GM23338 (cell line): ENCODE measurements at regions not wholly inside any gene's neighbourhood (a gene's known extent, or its start where the extent isn't known, plus 50 kb on each side); places are given as distances from the start of the nearest gene placed in this dataset.

Experiments
- ATAC-seq: fragments of 200-7000 bp; cut with Tn5 transposase; 3 replicates; pipeline ENCODE4 v1.9.1; 2020
- DNase-seq: peaks from one replicate; pipeline ENCODE4 v3.0.0-alpha.2; 2015; ENCODE audit warnings: low spot score
- H2AFZ ChIP-seq: fragments of 200-600 bp; sonication (generic); 2 replicates; pipeline ENCODE4 v1.8.0; 2016; ENCODE audit warnings: antibody characterized with exemption, mild to moderate bottlenecking, moderate library complexity
- H3F3A ChIP-seq: fragments of 200-600 bp; sonication (generic); replicated peaks from 2 replicates; pipeline ENCODE4 v1.8.0; 2017; ENCODE audit warnings: antibody characterized with exemption, mixed run types, low read depth
- H3K27ac ChIP-seq: fragments of 200-600 bp; sonication (generic); 2 replicates; pipeline ENCODE4 v1.6.1; 2016; ENCODE audit warnings: low read depth
- H3K27me3 ChIP-seq: fragments of 200-600 bp; sonication (generic); 2 replicates; pipeline ENCODE4 v1.8.0; 2016; ENCODE audit warnings: mild to moderate bottlenecking, mixed run types, moderate library complexity; ENCODE audit not compliant: insufficient read depth
- H3K36me3 ChIP-seq: fragments of 200-600 bp; sonication (generic); 2 replicates; pipeline ENCODE4 v1.8.0; 2016; ENCODE audit warnings: mild to moderate bottlenecking; ENCODE audit not compliant: insufficient read depth
- H3K4me1 ChIP-seq: fragments of 200-600 bp; sonication (generic); 2 replicates; pipeline ENCODE4 v1.8.0; 2016; ENCODE audit warnings: mild to moderate bottlenecking, moderate library complexity; ENCODE audit not compliant: insufficient read depth
- H3K4me2 ChIP-seq: fragments of 200-600 bp; sonication (generic); 2 replicates; pipeline ENCODE4 v1.7.1; 2017; ENCODE audit warnings: mixed run types
- H3K4me3 ChIP-seq: fragments of 200-600 bp; sonication (generic); 2 replicates; pipeline ENCODE4 v1.6.1; 2016; ENCODE audit warnings: mixed run types
- H3K79me2 ChIP-seq: fragments of 200-600 bp; sonication (generic); replicated peaks from 2 replicates; pipeline ENCODE4 v1.8.0; 2017; ENCODE audit warnings: mild to moderate bottlenecking; ENCODE audit not compliant: insufficient read depth
- H3K9me2 ChIP-seq: fragments of 200-600 bp; sonication (generic); 2 replicates; pipeline ENCODE4 v1.8.0; 2017; ENCODE audit not compliant: insufficient read depth
- H4K20me1 ChIP-seq: fragments of 200-600 bp; sonication (generic); replicated peaks from 2 replicates; pipeline ENCODE4 v1.8.0; 2017; ENCODE audit warnings: mild to moderate bottlenecking; ENCODE audit not compliant: insufficient read depth
- H3K27ac Mint-ChIP-seq: 2 replicates; pipeline ENCODE4 v1.8.0; 2020; ENCODE audit warnings: inconsistent platforms, mild to moderate bottlenecking, moderate library complexity, mixed read lengths
- H3K27me3 Mint-ChIP-seq: 3 replicates; pipeline ENCODE4 v1.8.0; 2022; ENCODE audit warnings: low read depth, mild to moderate bottlenecking, moderate library complexity, mixed read lengths, inconsistent platforms; ENCODE audit not compliant: insufficient read depth, poor library complexity
- H3K36me3 Mint-ChIP-seq: 3 replicates; pipeline ENCODE4 v1.8.0; 2021; ENCODE audit warnings: low read depth, mild to moderate bottlenecking, inconsistent platforms, moderate library complexity, mixed read lengths
- H3K4me1 Mint-ChIP-seq: 3 replicates; pipeline ENCODE4 v1.8.0; 2020; ENCODE audit warnings: mild to moderate bottlenecking, inconsistent platforms, mixed read lengths
- H3K4me3 Mint-ChIP-seq: 3 replicates; pipeline ENCODE4 v1.8.0; 2021; ENCODE audit warnings: moderate library complexity, mild to moderate bottlenecking, inconsistent platforms, mixed read lengths
- H3K9me3 Mint-ChIP-seq: 3 replicates; pipeline ENCODE4 v1.8.0; 2020; ENCODE audit warnings: moderate library complexity, mild to moderate bottlenecking, inconsistent platforms, mixed read lengths
- CREB1 ChIP-seq: fragments of 250-450 bp; sonication (Bioruptor Pico); IDR thresholded peaks from 2 replicates; pipeline ENCODE4 v1.5.0; 2020; ENCODE audit warnings: low read depth, mild to moderate bottlenecking, moderate library complexity
- ETS1 ChIP-seq: IDR thresholded peaks from 2 replicates; pipeline ENCODE4 v1.6.1; 2016; ENCODE audit warnings: antibody characterized with exemption
- EZH2 ChIP-seq: fragments of 200-600 bp; sonication (generic); IDR thresholded peaks from one replicate; pipeline ENCODE4 v1.8.0; 2017; ENCODE audit warnings: antibody characterized with exemption, mild to moderate bottlenecking, low read depth; ENCODE audit not compliant: unreplicated experiment
- EZH2phosphoT487 ChIP-seq: fragments of 200-600 bp; sonication (generic); IDR thresholded peaks from one replicate; pipeline ENCODE4 v1.8.1; 2018; ENCODE audit warnings: antibody characterized with exemption; ENCODE audit not compliant: unreplicated experiment
- JUNB ChIP-seq: IDR thresholded peaks from one replicate; pipeline ENCODE4 v1.6.1; 2016; ENCODE audit warnings: antibody characterized with exemption; ENCODE audit not compliant: unreplicated experiment
- NANOG ChIP-seq: IDR thresholded peaks from 2 replicates; pipeline ENCODE4 v1.6.1; 2016; ENCODE audit warnings: antibody characterized with exemption, borderline replicate concordance
- POLR2AphosphoS5 ChIP-seq: IDR thresholded peaks from 2 replicates; pipeline ENCODE4 v1.6.1; 2016; ENCODE audit warnings: antibody characterized with exemption, low read depth
- STAT1 ChIP-seq: IDR thresholded peaks from one replicate; pipeline ENCODE4 v1.6.1; 2016; ENCODE audit warnings: antibody characterized with exemption; ENCODE audit not compliant: unreplicated experiment
- ZNF114 ChIP-seq: fragments of 250-450 bp; sonication (Bioruptor Pico); IDR thresholded peaks from 2 replicates; pipeline ENCODE4 v1.5.0; 2020; ENCODE audit warnings: mild to moderate bottlenecking, moderate library complexity
- ZNF331 ChIP-seq: fragments of 250-450 bp; sonication (Bioruptor Pico); IDR thresholded peaks from 2 replicates; pipeline ENCODE4 v1.5.0; 2020; ENCODE audit warnings: low read depth, mild to moderate bottlenecking, moderate library complexity
- ZNF462 ChIP-seq: fragments of 250-450 bp; sonication (Bioruptor Pico); IDR thresholded peaks from 2 replicates; pipeline ENCODE4 v1.5.0; 2020; ENCODE audit warnings: mild to moderate bottlenecking, moderate library complexity
- TF ChIP-seq, protein P1 (sequence below), 2 experiments: fragments of 200-600 bp in 1 of 2; sonication (generic) in 1 of 2; conservative IDR thresholded peaks; 2 replicates each; pipeline versions ENCODE4 v1.5.1 to v1.6.1; 2016 to 2017; ENCODE audit warnings: antibody characterized with exemption in 2 of 2, low read depth in 2 of 2, mild to moderate bottlenecking in 2 of 2, moderate library complexity in 1 of 2
- TF ChIP-seq, protein P2 (sequence below): IDR thresholded peaks from one replicate; pipeline ENCODE4 v1.6.1; 2018; ENCODE audit warnings: antibody characterized with exemption; ENCODE audit not compliant: unreplicated experiment

GRCh38 chr15:94099574-94099960, 131.8 kb upstream of the MCTP2 start:
- DNase-seq (no peak), ATAC-seq (no peak)
- H3K36me3 ChIP-seq: no peaks in the 10 kb centered on the region
- H3K27me3 ChIP-seq: no peaks in the 10 kb centered on the region
- no peaks in the 10 kb centered on the region for H3K4me1 ChIP-seq
- no peak overlapping the region for H3K4me2 ChIP-seq
- no peaks in the 10 kb centered on the region for H3K27me3 Mint-ChIP-seq
- no peaks in the 10 kb centered on the region for H3F3A ChIP-seq
- H3K79me2 ChIP-seq: no peaks in the 10 kb centered on the region
- no peaks in the 10 kb centered on the region for H4K20me1 ChIP-seq
- H3K9me2 ChIP-seq: no peaks in the 10 kb centered on the region
- H3K4me3 Mint-ChIP-seq: no peak overlapping the region
- H3K4me1 Mint-ChIP-seq: peaks cover 2% of the 10 kb centered on the region; the same call in 1 of the 3 replicates
- H3K4me3 ChIP-seq: no peak overlapping the region
- no peak overlapping the region for H3K27ac Mint-ChIP-seq
- H2AFZ ChIP-seq: 0 out of 2 replicates have a peak overlapping the region, but pooled peaks have one; percentile 43
- TF ChIP-seq, protein P1, sequence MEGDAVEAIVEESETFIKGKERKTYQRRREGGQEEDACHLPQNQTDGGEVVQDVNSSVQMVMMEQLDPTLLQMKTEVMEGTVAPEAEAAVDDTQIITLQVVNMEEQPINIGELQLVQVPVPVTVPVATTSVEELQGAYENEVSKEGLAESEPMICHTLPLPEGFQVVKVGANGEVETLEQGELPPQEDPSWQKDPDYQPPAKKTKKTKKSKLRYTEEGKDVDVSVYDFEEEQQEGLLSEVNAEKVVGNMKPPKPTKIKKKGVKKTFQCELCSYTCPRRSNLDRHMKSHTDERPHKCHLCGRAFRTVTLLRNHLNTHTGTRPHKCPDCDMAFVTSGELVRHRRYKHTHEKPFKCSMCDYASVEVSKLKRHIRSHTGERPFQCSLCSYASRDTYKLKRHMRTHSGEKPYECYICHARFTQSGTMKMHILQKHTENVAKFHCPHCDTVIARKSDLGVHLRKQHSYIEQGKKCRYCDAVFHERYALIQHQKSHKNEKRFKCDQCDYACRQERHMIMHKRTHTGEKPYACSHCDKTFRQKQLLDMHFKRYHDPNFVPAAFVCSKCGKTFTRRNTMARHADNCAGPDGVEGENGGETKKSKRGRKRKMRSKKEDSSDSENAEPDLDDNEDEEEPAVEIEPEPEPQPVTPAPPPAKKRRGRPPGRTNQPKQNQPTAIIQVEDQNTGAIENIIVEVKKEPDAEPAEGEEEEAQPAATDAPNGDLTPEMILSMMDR (conservative IDR thresholded peaks at IDR 0.05; ENCODE audit: low read depth in 2 of 2): no peak
- TF ChIP-seq ZNF462 (CRISPR knock-in tag): no peak
- no peak for TF ChIP-seq ETS1
- TF ChIP-seq STAT1: no peak
- TF ChIP-seq ZNF114: no peak
- TF ChIP-seq POLR2AphosphoS5: no peak
- TF ChIP-seq NANOG: no peak
- no peak for TF ChIP-seq JUNB
- TF ChIP-seq EZH2phosphoT487: no peak
- no peak for TF ChIP-seq CREB1 (CRISPR knock-in tag)
- no peak for TF ChIP-seq ZNF331 (CRISPR knock-in tag)
- TF ChIP-seq, protein P2, sequence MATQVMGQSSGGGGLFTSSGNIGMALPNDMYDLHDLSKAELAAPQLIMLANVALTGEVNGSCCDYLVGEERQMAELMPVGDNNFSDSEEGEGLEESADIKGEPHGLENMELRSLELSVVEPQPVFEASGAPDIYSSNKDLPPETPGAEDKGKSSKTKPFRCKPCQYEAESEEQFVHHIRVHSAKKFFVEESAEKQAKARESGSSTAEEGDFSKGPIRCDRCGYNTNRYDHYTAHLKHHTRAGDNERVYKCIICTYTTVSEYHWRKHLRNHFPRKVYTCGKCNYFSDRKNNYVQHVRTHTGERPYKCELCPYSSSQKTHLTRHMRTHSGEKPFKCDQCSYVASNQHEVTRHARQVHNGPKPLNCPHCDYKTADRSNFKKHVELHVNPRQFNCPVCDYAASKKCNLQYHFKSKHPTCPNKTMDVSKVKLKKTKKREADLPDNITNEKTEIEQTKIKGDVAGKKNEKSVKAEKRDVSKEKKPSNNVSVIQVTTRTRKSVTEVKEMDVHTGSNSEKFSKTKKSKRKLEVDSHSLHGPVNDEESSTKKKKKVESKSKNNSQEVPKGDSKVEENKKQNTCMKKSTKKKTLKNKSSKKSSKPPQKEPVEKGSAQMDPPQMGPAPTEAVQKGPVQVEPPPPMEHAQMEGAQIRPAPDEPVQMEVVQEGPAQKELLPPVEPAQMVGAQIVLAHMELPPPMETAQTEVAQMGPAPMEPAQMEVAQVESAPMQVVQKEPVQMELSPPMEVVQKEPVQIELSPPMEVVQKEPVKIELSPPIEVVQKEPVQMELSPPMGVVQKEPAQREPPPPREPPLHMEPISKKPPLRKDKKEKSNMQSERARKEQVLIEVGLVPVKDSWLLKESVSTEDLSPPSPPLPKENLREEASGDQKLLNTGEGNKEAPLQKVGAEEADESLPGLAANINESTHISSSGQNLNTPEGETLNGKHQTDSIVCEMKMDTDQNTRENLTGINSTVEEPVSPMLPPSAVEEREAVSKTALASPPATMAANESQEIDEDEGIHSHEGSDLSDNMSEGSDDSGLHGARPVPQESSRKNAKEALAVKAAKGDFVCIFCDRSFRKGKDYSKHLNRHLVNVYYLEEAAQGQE: no peak
- no peak for TF ChIP-seq EZH2
- H3K36me3 Mint-ChIP-seq: no peaks in the 10 kb centered on the region; the same call in 2 of the 3 replicates
- H3K9me3 Mint-ChIP-seq: peaks cover 3% of the 10 kb centered on the region; the same call in 2 of the 3 replicates
- H3K27ac ChIP-seq: no peak overlapping the region
